K562 (cell line): ENCODE measurements at regions not wholly inside any gene's neighbourhood (a gene's known extent, or its start where the extent isn't known, plus 50 kb on each side); places are given as distances from the start of the nearest gene placed in this dataset.

Experiments
- EGR1 ChIP-seq: fragments of 450-650 bp; conservative IDR thresholded peaks from 2 replicates; pipeline ENCODE4 v1.6.1; 2017; ENCODE audit warnings: mild to moderate bottlenecking
- GATA2 ChIP-seq: sonication (generic); formaldehyde crosslinking; IDR thresholded peaks from 2 replicates; pipeline ENCODE4 v1.4.0; 2020; ENCODE audit warnings: mild to moderate bottlenecking, missing genetic modification reagents
- JUN ChIP-seq, 2 experiments: sonication (generic) in 1 of 2; formaldehyde crosslinking in 1 of 2; IDR thresholded peaks; 2 replicates each; pipeline versions ENCODE4 v1.6.1 to v1.8.0; 2012 to 2022; ENCODE audit warnings: borderline replicate concordance in 2 of 2, mild to moderate bottlenecking in 2 of 2, improper control_type of control experiment in 1 of 2, low read depth in 1 of 2, low read length in 1 of 2, missing genetic modification reagents in 1 of 2
- NFE2L1 ChIP-seq: fragments of 450-650 bp; IDR thresholded peaks from 2 replicates; pipeline ENCODE4 v1.6.1; 2016; ENCODE audit warnings: missing genetic modification characterization, low read depth, mild to moderate bottlenecking, missing compliant biosample characterization, moderate library complexity, borderline replicate concordance
- POLR2A ChIP-seq: fragments of 450-650 bp; conservative IDR thresholded peaks from 2 replicates; pipeline ENCODE4 v1.6.1; 2016
- SAFB2 ChIP-seq: fragments of 200-400 bp; formaldehyde crosslinking; IDR thresholded peaks from 2 replicates; pipeline ENCODE4 v1.6.1; 2018; ENCODE audit warnings: borderline replicate concordance, low read length, low read depth, moderate library complexity; ENCODE audit not compliant: severe bottlenecking
- ZBTB26 ChIP-seq: fragments of 450-650 bp; formaldehyde crosslinking; IDR thresholded peaks from 2 replicates; pipeline ENCODE4 v1.4.0; 2022; ENCODE audit warnings: missing genetic modification characterization

DNA sequence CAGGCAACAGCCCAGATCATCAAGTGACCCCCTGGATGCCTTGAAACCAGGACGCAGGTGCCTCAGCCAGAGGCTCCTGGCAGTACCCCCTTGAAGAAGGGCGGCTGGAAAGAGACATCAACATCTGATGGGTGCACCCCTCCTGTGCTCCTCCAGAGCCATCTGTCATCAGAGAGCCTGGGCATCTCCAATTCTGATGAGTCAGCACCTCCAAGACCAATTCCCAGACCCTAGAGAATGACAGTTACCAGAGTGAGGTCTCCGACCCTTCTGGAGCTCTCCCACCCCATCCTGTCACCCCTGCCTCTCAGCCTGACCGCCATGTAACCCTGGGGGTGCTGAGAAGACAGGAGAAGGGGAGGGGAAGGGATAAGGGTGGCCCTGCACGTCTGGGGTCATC is 433.7 kb downstream of the SOX9 start:
- no peak for TF ChIP-seq POLR2A
- TF ChIP-seq JUN (IDR thresholded peaks at IDR 0.05; ENCODE audit: borderline replicate concordance, low read depth, low read length): no peak
- TF ChIP-seq JUN (CRISPR knock-in tag; IDR thresholded peaks at IDR 0.05; ENCODE audit: borderline replicate concordance): no peak
- no peak for TF ChIP-seq SAFB2
- TF ChIP-seq GATA2: no peak
- TF ChIP-seq ZBTB26 (CRISPR knock-in tag): no peak
- no peak for TF ChIP-seq NFE2L1 (tag)
- no peak for TF ChIP-seq EGR1
